Epithelial cell of proximal tubule (primary cell): ENCODE measurements at regions not wholly inside any gene's neighbourhood (a gene's known extent, or its start where the extent isn't known, plus 50 kb on each side); places are given as distances from the start of the nearest gene placed in this dataset.

Source experiments
- DNase-seq: peaks from one replicate; pipeline ENCODE4 v3.0.0-alpha.2; 2011; ENCODE audit warnings: low read depth
- H3K4me3 ChIP-seq: 2 replicates; pipeline ENCODE4 v1.5.1; 2011; ENCODE audit warnings: low read depth, mild to moderate bottlenecking, low read length
- TF ChIP-seq, protein P1 (sequence below): conservative IDR thresholded peaks from 2 replicates; pipeline ENCODE4 v1.5.1; 2012; ENCODE audit warnings: low read depth, mild to moderate bottlenecking, low read length

DNA sequence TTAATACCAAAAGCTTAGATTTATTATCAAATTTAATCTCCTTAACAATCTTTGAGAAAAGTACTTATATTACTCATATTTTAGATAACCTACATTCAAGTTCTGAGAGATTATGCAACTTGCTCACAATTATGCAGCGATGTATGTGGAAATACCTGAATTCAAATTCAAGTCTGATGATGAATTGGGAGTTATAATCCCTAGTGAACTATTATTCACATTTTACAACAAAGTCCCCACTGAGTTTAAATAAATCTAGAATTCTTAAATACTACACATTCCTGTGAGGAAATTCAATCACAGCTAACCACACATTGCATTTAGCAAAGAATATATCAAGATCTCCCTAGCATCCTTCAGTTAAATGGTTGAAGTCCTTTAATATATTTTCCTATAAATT, 278.4 kb downstream of the NOL4 start:
- DNase-seq = no peak
- no peak overlapping the region for H3K4me3 ChIP-seq
- TF ChIP-seq, protein P1, sequence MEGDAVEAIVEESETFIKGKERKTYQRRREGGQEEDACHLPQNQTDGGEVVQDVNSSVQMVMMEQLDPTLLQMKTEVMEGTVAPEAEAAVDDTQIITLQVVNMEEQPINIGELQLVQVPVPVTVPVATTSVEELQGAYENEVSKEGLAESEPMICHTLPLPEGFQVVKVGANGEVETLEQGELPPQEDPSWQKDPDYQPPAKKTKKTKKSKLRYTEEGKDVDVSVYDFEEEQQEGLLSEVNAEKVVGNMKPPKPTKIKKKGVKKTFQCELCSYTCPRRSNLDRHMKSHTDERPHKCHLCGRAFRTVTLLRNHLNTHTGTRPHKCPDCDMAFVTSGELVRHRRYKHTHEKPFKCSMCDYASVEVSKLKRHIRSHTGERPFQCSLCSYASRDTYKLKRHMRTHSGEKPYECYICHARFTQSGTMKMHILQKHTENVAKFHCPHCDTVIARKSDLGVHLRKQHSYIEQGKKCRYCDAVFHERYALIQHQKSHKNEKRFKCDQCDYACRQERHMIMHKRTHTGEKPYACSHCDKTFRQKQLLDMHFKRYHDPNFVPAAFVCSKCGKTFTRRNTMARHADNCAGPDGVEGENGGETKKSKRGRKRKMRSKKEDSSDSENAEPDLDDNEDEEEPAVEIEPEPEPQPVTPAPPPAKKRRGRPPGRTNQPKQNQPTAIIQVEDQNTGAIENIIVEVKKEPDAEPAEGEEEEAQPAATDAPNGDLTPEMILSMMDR = no peak

DNA sequence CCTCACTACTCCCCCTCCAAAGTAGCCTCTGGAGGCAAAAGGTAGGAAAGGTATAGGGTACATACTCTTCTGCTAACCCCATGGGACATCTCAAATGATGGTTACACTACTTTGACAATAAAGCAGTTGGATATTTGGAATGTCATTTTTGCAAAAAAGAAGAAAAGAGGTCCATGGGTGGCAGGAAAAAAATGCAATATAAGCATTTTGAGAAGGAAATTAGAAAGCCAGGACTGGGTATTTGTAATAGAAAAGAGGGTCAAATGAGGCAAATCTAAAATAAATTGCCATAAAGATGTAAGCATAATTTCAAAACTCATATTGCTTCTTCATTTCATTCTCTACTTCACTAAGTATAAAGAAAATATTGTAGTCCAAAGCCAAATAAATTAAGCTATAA, 280.2 kb downstream of the NOL4 start:
- TF ChIP-seq, protein P1 = no peak
- no peak for DNase-seq

DNA sequence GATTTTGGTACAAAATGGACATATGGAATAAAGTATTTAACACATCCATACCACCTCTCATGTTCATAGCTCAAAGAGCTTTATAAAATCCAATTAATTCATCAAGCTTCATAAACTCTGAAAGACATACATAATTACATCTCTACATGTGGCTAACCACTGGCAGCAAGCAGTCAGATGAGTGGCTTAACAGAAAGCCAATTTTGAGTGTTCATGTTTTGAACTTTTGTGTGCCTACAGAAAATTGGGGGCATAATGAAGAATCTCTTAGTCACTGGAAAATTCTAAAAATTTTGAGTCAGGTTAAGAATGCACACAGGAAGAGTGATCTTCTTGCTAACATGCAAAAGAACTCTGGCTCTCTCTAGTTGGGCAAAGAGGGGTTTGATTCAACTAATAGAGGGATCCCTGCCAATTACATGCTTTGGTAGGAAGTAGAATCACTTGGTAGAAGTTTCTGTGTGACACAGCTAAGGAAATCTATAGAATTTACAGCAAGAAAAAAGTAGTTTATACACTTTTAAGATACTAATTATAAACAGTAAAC, 287.4 kb downstream of the NOL4 start:
- no peak for DNase-seq
- no peak overlapping the region for H3K4me3 ChIP-seq
- TF ChIP-seq, protein P1 = no peak

More for the DNA sequence above, 280.2 kb downstream of the NOL4 start:
- H3K4me3 ChIP-seq = no peak overlapping the region

DNA sequence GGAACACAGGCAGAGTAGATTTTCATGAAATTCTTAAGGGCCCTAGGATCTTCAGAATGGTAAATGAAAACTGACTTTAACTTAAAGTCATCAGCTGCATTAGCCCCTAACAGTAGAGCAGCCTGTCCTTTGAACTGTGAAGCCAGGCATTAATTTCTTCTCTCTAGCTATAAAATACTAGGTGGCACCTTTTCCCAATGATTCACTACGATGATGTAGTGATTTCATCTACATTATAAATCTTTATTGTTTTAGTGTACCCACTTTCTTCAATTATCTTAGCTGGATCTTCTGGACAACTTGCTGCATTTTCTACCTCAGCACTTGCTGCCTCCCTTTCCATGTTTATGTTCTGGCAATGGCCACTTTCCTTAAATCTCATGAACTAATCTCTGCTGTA, 290.5 kb downstream of the NOL4 start:
- TF ChIP-seq, protein P1 = no peak
- H3K4me3 ChIP-seq = no peak overlapping the region
- no peak for DNase-seq

DNA sequence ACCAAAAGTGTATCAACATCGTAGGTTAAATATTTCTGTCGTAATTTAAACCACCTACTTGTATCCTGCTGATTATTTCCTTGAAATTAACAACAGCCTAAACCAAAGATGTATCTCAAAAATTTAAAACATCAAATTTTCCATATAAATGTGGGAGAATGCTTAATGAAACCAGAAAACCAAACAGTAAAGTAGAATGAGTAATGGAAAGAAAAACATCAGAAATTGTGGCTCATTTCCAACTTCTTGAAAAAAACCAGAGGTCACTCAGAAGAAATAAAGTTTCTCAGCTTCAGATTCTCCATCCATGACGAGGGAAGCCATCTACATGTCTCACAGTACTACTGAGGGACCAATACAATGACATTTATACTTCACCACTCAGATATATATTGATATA, 296.5 kb downstream of the NOL4 start:
- TF ChIP-seq, protein P1 = no peak
- no peak overlapping the region for H3K4me3 ChIP-seq
- DNase-seq = peak; percentile 6

DNA sequence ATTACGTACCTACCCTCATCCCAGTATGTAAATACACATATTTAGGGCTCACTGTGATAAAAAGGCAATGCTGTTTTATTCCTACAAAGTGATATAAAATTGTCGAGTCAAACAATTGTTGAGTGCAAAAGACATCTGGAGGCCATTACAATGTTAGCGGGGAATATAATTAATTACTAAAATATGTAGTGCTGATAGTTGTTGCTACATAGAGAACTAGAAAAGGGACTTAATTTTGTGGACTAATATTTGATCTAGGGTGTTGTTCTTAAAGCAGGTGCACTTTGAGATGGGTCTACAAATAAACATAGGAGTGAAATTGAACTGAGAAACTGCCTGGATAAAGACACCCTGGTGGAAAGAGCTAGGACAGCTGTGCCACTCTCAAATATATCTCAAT, 300.1 kb downstream of the NOL4 start:
- TF ChIP-seq, protein P1 = no peak
- H3K4me3 ChIP-seq = no peak overlapping the region
- no peak for DNase-seq

DNA sequence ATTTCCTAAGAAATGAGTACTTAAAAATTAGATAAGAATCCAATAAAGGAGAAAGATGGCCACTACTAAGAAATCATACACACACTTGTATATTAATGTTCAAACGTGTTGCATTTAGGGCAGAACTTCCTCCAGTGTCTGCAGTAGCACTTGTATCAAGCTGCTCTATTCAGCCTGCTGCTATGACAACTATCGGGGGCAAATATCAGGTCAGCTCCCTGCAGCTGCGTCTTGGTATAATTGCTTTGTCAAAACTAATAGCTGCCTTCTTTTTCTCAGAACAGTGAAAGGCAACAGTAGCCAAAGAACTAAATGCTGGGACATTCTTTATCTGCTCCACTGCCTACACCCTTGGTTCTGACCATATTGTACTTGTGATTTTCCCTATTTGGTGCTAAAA, 300.7 kb downstream of the NOL4 start:
- TF ChIP-seq, protein P1 = no peak
- no peak for DNase-seq

More for the DNA sequence above, 300.7 kb downstream of the NOL4 start:
- no peak overlapping the region for H3K4me3 ChIP-seq
